KOPT-K1 (cell line): ENCODE measurements at regions not wholly inside any gene's neighbourhood (a gene's known extent, or its start where the extent isn't known, plus 50 kb on each side); places are given as distances from the start of the nearest gene placed in this dataset.

ENCODE experiments used
- H3K27ac ChIP-seq: fragments of 200-600 bp; sonication (generic); 2 replicates; pipeline ENCODE4 v1.5.1; 2016; ENCODE audit warnings: antibody characterized with exemption, mild to moderate bottlenecking, low read depth, low read length; ENCODE audit not compliant: poor library complexity, severe bottlenecking
- H3K36me3 ChIP-seq: fragments of 200-600 bp; sonication (generic); 2 replicates; pipeline ENCODE4 v1.5.1; 2017; ENCODE audit warnings: antibody characterized with exemption, mild to moderate bottlenecking, low read length, moderate library complexity; ENCODE audit not compliant: insufficient read depth
- H3K9me3 ChIP-seq: fragments of 200-600 bp; sonication (generic); 2 replicates; pipeline ENCODE4 v1.5.1; 2017; ENCODE audit warnings: antibody characterized with exemption, low read length, mild to moderate bottlenecking; ENCODE audit not compliant: insufficient read depth, poor library complexity, severe bottlenecking

GRCh38 chr22:25369041-25369440 lies 149.6 kb downstream of the CRYBB2 start:
- H3K9me3 ChIP-seq: no peaks in the 10 kb centered on the region
- H3K36me3 ChIP-seq: peaks cover 53% of the 10 kb centered on the region
- no peak overlapping the region for H3K27ac ChIP-seq

GRCh38 chr22:25370322-25370721 lies 150.9 kb downstream of the CRYBB2 start:
- H3K9me3 ChIP-seq: no peaks in the 10 kb centered on the region
- H3K27ac ChIP-seq: no peak overlapping the region
- H3K36me3 ChIP-seq: peaks cover 57% of the 10 kb centered on the region

GRCh38 chr22:25372000-25372595 lies 152.7 kb downstream of the CRYBB2 start:
- no peak overlapping the region for H3K27ac ChIP-seq
- peaks cover 63% of the 10 kb centered on the region for H3K36me3 ChIP-seq
- H3K9me3 ChIP-seq: no peaks in the 10 kb centered on the region

- Histone ChIP-seq H3K9me3 (no peaks in the 10 kb centered on the region), H3K27ac (no peak overlapping the region), H3K36me3 (peaks cover 75% of the 10 kb centered on the region)
These were observed 154.5 kb downstream of the CRYBB2 start for GRCh38 chr22:25373961-25374360.

- no peaks in the 10 kb centered on the region for H3K9me3 ChIP-seq
- H3K36me3 ChIP-seq: peaks cover 80% of the 10 kb centered on the region
- no peak overlapping the region for H3K27ac ChIP-seq
These were observed 155.4 kb downstream of the CRYBB2 start for GRCh38 chr22:25374869-25375268.

GRCh38 chr22:25375683-25376082 lies 156.2 kb downstream of the CRYBB2 start:
- H3K36me3 ChIP-seq: peaks cover 83% of the 10 kb centered on the region
- no peaks in the 10 kb centered on the region for H3K9me3 ChIP-seq
- H3K27ac ChIP-seq: no peak overlapping the region

GRCh38 chr22:25377699-25378098 lies 158.3 kb downstream of the CRYBB2 start:
- Histone ChIP-seq H3K9me3 (no peaks in the 10 kb centered on the region), H3K27ac (no peak overlapping the region), H3K36me3 (peaks cover 82% of the 10 kb centered on the region)

GRCh38 chr22:25380122-25380747 lies 160.8 kb downstream of the CRYBB2 start:
- Histone ChIP-seq H3K36me3 (peaks cover 58% of the 10 kb centered on the region), H3K27ac (no peak overlapping the region), H3K9me3 (no peaks in the 10 kb centered on the region)

- H3K27ac ChIP-seq: no peak overlapping the region
- peaks cover 35% of the 10 kb centered on the region for H3K36me3 ChIP-seq
- H3K9me3 ChIP-seq: no peaks in the 10 kb centered on the region
These were observed 163.3 kb downstream of the CRYBB2 start for GRCh38 chr22:25382762-25383161.

- H3K9me3 ChIP-seq: no peaks in the 10 kb centered on the region
- H3K27ac ChIP-seq: no peak overlapping the region
- peaks cover 31% of the 10 kb centered on the region for H3K36me3 ChIP-seq
These were observed 163.9 kb downstream of the CRYBB2 start for GRCh38 chr22:25383278-25383820.

GRCh38 chr22:25383892-25384291 lies 164.5 kb downstream of the CRYBB2 start:
- no peak overlapping the region for H3K27ac ChIP-seq
- H3K9me3 ChIP-seq: no peaks in the 10 kb centered on the region
- H3K36me3 ChIP-seq: peaks cover 25% of the 10 kb centered on the region

- H3K36me3 ChIP-seq: no peaks in the 10 kb centered on the region
- H3K9me3 ChIP-seq: no peaks in the 10 kb centered on the region
- peak overlapping the region; percentile 53 for H3K27ac ChIP-seq
These were observed 167.1 kb downstream of the CRYBB2 start for GRCh38 chr22:25386538-25386884.

- H3K9me3 ChIP-seq: no peaks in the 10 kb centered on the region
- H3K36me3 ChIP-seq: no peaks in the 10 kb centered on the region
- no peak overlapping the region for H3K27ac ChIP-seq
These were observed 169.0 kb downstream of the CRYBB2 start for GRCh38 chr22:25388415-25388814.

- Histone ChIP-seq H3K36me3 (no peaks in the 10 kb centered on the region), H3K9me3 (no peaks in the 10 kb centered on the region), H3K27ac (no peak overlapping the region)
These were observed 169.6 kb downstream of the CRYBB2 start for GRCh38 chr22:25388866-25389540.

- Histone ChIP-seq H3K36me3 (no peaks in the 10 kb centered on the region), H3K9me3 (no peaks in the 10 kb centered on the region), H3K27ac (no peak overlapping the region)
These were observed 170.1 kb downstream of the CRYBB2 start for GRCh38 chr22:25389541-25389919.
